ENCODE measurements at regions not wholly inside any gene's neighbourhood (a gene's known extent, or its start where the extent isn't known, plus 50 kb on each side); places are given as distances from the start of the nearest gene placed in this dataset.

DNA sequence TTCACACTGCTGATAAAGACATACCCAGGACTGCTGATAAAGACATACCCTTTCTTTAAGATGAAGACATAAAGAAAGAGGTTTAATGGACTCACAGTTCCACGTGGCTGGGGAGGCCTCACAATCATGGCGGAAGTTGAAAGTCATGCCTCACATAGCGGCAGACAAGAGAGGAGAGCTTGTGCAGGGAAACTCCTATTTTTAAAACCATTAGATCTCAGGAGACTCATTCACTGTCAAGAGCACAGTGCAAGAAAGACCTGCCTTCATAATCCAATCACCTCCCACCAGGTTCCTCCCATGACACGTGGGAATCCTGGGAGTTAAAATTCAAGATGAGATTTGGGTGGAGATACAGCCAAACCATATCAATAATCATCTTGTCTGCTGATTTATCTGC lies 278.1 kb downstream of the SLC6A15 start:
- TF ChIP-seq, protein P1, sequence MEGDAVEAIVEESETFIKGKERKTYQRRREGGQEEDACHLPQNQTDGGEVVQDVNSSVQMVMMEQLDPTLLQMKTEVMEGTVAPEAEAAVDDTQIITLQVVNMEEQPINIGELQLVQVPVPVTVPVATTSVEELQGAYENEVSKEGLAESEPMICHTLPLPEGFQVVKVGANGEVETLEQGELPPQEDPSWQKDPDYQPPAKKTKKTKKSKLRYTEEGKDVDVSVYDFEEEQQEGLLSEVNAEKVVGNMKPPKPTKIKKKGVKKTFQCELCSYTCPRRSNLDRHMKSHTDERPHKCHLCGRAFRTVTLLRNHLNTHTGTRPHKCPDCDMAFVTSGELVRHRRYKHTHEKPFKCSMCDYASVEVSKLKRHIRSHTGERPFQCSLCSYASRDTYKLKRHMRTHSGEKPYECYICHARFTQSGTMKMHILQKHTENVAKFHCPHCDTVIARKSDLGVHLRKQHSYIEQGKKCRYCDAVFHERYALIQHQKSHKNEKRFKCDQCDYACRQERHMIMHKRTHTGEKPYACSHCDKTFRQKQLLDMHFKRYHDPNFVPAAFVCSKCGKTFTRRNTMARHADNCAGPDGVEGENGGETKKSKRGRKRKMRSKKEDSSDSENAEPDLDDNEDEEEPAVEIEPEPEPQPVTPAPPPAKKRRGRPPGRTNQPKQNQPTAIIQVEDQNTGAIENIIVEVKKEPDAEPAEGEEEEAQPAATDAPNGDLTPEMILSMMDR (IDR thresholded peaks at IDR 0.05; ENCODE audit: borderline replicate concordance): no peak
- H3K4me1 ChIP-seq: no peaks in the 10 kb centered on the region
- H3K9me3 ChIP-seq (replicated peaks): no peaks in the 10 kb centered on the region
- DNase-seq: no peak
- no peaks in the 10 kb centered on the region for H3K36me3 ChIP-seq
- H3K27me3 ChIP-seq (ENCODE audit: low read depth): no peaks in the 10 kb centered on the region
- H3K4me3 ChIP-seq: no peak overlapping the region
- H3K27ac ChIP-seq (replicated peaks): no peak overlapping the region
- intact Hi-C loops (cut with micrococcal nuclease): no loop called here

DNA sequence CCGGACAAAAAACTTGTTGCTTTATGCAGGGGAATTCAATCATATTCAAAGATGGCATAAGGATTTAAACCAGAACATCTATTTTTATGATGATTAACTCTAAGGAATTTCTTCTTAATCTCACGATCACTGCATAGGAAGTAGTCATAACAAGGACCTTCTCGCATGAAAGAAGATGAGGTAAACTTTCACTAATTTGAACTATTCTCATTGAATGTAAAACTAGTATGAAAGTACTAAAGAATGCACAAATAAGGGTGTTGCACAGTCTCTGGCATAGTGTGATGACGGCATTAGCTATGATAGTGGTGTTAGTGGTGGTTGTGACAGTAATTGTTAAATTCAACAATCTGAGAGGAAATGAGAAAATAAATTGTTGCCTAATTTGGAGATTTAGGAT lies 280.0 kb downstream of the SLC6A15 start:
- TF ChIP-seq, protein P1 (IDR thresholded peaks at IDR 0.05; ENCODE audit: borderline replicate concordance): no peak
- no peak for DNase-seq
- H3K4me1 ChIP-seq: no peaks in the 10 kb centered on the region
- H3K36me3 ChIP-seq: no peaks in the 10 kb centered on the region
- no peaks in the 10 kb centered on the region for H3K27me3 ChIP-seq (ENCODE audit: low read depth)
- H3K27ac ChIP-seq (replicated peaks): no peak overlapping the region
- H3K9me3 ChIP-seq (replicated peaks): no peaks in the 10 kb centered on the region
- intact Hi-C loops (cut with micrococcal nuclease): no loop called here
- H3K4me3 ChIP-seq: no peak overlapping the region

DNA sequence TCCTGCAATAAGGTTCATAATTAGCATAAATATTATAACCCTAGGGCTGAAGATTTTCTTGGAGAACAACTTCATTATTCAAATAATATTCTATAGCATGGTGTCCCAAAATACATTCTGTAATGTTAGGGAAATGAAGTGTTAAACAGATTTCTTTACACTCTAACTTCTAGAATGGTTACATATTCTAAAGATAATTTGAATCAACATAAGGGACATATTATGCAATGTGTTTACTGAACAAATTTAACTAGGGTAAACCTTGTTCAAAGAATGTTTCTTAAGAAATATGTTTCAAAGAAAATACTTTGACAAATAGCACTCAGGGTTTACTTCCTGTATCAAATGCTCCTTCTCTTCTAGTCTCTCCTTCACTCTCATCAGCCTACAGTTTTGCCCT lies 281.6 kb downstream of the SLC6A15 start:
- Histone ChIP-seq H3K36me3 (no peaks in the 10 kb centered on the region), H3K4me1 (no peaks in the 10 kb centered on the region)

DNA sequence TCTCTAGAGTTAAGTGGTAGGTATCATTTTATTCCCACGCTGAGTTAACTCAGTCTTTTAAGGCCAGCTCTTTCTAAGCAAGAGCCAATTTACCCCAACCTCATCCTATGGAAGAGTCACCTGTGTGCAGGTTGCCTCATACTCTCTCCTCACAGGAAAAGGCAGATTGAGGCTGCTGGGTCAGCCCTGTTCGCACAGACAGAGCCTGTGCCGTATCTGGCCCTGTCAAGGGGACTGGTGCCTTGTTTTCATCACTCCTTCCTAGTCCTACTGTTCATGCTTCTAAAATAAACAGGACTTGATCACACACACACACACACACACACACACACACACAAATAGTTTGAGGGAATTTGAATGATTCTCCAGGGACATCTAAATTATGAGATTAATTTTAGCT lies 285.0 kb downstream of the SLC6A15 start:
- no peaks in the 10 kb centered on the region for H3K4me1 ChIP-seq
- H3K9me3 ChIP-seq (replicated peaks): no peaks in the 10 kb centered on the region
- no peaks in the 10 kb centered on the region for H3K36me3 ChIP-seq
- DNase-seq: no peak
- H3K27ac ChIP-seq (replicated peaks): no peak overlapping the region
- H3K4me3 ChIP-seq: no peak overlapping the region
- intact Hi-C loops (cut with micrococcal nuclease): no loop called here
- no peaks in the 10 kb centered on the region for H3K27me3 ChIP-seq (ENCODE audit: low read depth)
- TF ChIP-seq, protein P1 (IDR thresholded peaks at IDR 0.05; ENCODE audit: borderline replicate concordance): no peak

More for the DNA sequence above, 281.6 kb downstream of the SLC6A15 start:
- intact Hi-C loops (cut with micrococcal nuclease): no loop called here
- DNase-seq: no peak
- no peak overlapping the region for H3K27ac ChIP-seq (replicated peaks)
- TF ChIP-seq, protein P1 (IDR thresholded peaks at IDR 0.05; ENCODE audit: borderline replicate concordance): no peak
- H3K27me3 ChIP-seq (ENCODE audit: low read depth): no peaks in the 10 kb centered on the region
- H3K4me3 ChIP-seq: no peak overlapping the region
- H3K9me3 ChIP-seq (replicated peaks): no peaks in the 10 kb centered on the region

DNA sequence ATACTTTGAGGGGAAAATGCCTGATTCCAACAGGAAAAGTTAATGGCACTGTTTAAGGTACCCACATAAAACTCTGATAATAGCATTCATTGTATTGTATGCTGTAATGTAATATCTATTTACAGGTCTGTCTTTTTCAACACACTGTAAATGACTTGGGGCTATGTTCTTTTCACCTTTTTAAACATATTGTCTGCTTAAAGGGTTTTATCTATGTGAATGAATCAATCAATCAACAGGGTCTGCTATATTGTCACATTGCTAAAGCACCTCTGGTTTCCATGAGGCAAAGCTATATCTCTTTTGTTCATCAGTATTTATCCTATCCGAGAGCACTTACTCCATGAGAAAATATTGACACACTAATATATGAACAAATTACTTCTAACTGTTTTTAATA lies 288.0 kb downstream of the SLC6A15 start:
- intact Hi-C loops (cut with micrococcal nuclease): no loop called here
- DNase-seq: no peak
- Histone ChIP-seq H3K4me1 (no peaks in the 10 kb centered on the region), H3K36me3 (no peaks in the 10 kb centered on the region), H3K27ac (replicated peaks) (no peak overlapping the region), H3K9me3 (replicated peaks) (no peaks in the 10 kb centered on the region), H3K27me3 (ENCODE audit: low read depth) (no peaks in the 10 kb centered on the region), H3K4me3 (no peak overlapping the region)
- TF ChIP-seq, protein P1 (IDR thresholded peaks at IDR 0.05; ENCODE audit: borderline replicate concordance): no peak
